NCI-H1694 treated with DMSO at 0.1 percent for 48 hours (cell line): ENCODE measurements at regions not wholly inside any gene's neighbourhood (a gene's known extent, or its start where the extent isn't known, plus 50 kb on each side); places are given as distances from the start of the nearest gene placed in this dataset.
A peak's percentile ranks its signal among the peaks of the same experiment; 100 is the strongest.
"Not testable (repeated sequence)": the region's sequence is repeated elsewhere in the genome, so short reads cannot be mapped to it uniquely, and the experiment has no call there.

Source experiments
- DNase-seq: peaks from one replicate; lab custom pipeline; 2025; lab: John Stamatoyannopoulos, UW

DNA sequence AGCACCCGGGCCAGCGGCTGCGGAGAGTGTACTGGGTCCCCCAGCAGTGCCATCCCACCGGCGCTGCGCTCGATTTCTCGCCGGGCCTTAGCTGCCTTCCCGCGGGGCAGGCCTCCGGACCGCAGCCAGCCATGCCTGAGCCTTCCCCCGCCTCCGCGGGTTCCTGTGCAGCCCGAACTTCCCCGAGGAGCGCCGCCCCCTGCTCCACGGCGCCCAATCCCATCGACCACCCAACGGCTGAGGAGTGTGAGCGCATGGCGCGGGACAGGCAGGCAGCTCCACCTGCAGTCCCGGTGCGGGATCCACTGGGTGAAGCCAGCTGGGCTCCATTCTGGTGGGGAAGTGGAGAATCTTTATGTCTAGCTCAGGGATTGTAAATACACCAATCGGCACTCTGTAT is 325.4 kb downstream of the PPP1R3A start:
- not testable (repeated sequence) for DNase-seq

DNA sequence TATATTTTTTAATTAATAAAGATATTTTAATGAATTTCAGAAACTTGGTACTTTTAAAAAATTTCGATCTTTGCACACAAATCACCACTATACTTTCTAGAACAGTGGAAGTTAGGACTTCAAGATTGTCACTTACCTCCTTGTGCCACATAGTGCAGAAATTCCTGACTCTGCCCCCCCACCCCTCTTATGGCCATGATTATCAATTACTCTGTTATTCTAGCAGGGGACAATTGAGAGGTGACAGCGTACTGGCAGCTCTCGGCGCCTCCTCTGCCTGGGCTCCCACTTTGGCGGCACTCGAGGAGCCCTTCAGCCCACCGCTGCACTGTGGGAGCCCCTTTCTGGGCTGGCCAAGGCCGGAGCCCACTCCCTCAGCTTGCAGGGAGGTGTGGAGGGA is 325.9 kb downstream of the PPP1R3A start:
- not testable (repeated sequence) for DNase-seq

DNA sequence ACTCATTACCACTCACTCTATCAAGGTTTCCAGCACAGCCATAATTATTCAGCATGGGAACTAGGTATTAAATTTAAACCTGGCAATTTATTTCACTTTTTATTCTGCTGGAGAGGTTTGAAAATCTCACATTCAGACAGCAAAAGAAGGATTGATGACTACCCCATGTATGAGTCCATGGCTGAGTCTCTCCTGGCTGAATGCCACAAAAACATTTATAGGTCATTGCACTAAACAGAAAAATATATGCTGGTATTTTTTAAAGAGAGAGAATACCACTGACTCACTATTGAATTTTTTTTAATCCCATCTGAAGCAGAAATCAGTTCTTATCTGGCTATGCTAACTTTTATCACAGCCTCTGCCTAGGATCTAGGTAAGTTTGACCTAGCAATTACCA is 336.3 kb downstream of the PPP1R3A start:
- DNase-seq, result no peak

DNA sequence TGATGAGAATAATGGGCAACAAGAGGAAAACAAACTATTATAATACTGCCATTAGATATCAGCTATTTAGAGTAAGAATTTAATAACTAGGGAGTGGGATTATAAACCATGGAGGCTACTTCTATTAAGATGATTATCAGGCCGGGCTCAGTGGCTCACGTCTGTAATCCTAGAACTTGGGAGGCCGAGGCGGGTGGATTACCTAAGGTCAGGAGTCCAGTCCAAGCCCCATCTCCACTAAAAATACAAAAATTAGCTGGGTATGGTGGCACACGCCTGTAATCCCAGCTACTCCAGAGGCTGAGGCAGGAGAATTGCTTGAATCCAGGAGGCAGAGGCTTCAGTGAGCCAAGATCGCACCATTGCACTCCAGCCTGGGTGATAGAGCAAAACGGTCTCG is 355.6 kb downstream of the PPP1R3A start:
- DNase-seq, result not testable (repeated sequence)

- DNase-seq, result no peak
Observed at GRCh38 chr7:113562801-113563200, 356.0 kb downstream of the PPP1R3A start.

DNA sequence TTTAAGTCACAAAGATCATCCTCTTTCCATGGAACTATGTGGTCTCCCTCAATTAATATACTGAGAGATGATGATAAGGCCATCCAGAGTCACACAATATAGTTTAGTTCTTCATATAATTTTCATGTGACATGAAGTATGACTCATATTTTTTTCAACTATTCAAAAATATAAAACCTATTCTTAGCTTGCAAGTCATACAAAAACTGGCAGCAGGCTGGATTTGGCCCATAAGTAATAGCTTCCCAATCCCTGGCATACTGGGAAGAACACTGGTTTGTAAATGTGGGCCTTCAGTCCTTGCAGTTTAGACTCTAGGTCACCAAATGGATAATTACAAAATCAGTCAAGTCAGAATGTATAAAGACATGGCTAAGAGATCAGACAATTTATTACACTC is 356.6 kb downstream of the PPP1R3A start:
- DNase-seq, result no peak

GRCh38 chr7:113561446-113561845 is 357.4 kb downstream of the PPP1R3A start:
- no peak for DNase-seq

DNA sequence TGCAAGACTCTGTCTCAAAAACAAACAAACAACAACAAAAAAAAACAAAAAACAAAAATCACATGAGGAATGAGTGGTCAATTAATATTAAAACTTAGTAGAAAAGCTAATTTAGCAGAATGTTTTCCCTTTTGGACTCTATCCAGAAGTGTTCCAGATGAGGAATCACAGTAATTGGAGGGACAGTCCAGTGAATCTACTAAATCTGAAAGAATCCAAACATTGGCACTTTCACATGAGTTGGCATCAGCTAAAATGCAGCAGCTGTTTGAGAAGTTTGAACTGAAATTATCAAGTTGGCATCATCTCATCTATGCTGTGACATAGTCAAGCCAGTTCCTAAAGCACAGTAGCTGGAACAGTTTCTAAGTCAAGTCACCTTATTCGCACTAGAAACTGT is 367.8 kb downstream of the PPP1R3A start:
- DNase-seq, result peak; percentile 9

- DNase-seq, result no peak
Observed at GRCh38 chr7:113548561-113548960, 370.2 kb downstream of the PPP1R3A start.

DNA sequence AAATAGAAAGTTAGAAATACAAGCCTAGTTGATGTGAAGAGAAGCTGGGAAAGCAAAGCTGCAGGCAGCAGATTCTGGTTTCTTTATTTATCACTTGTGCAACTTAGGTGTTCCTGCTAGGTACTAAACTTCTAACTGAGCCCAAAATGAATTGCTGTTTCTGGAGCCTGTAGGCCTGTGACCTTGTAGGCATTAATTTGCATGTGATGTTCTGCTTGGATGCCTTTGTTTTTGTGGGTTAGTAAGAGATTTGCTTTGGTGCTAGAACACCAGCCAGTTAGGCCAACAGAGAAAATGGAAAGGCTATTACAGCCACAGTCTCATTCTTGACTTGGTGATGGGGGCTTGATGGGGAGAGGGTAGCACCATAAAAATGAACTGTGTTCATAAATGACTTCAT is 370.7 kb downstream of the PPP1R3A start:
- no peak for DNase-seq

- DNase-seq, result no peak
Observed at GRCh38 chr7:113521468-113521867, 397.3 kb downstream of the PPP1R3A start.

DNA sequence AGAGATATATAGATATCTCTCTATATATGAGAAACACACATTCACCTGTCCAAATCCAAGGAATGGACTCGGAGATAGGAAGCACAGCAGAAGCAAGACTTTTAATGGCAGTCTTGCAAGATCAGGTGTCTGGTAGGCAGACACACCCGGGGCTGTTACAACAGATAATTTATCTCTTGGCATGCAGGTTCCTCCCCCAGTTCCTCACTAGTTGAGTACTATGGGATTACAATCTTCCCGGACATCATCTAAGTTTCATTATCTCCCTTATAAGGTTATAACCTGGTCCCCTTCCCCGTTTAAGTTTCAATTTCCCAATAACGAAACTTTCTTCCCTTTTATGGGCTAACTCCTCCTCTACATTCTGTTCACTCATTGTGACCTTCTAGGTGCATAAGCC is 399.3 kb downstream of the PPP1R3A start:
- DNase-seq, result no peak

- no peak for DNase-seq
Observed at GRCh38 chr7:113504691-113505090, 386.3 kb upstream of the SMIM30 start.

DNA sequence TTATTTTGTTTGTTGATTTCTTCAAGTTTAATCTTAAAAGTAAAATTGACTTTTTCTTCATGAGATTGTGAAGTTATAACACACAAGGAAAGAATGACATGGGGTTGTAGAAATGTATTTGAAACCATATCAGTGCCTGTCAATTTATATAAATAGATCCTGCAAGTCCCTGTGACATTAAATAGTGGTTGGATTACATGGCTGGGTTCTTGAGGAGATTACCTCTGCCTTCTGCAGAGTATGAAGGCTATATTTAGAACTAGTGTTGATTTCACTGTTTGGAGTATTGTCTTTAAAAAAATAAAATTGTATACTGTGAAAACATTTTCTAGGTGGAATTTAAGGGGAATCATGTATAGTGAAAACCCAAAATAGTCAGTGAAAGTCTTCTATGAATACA is 385.8 kb upstream of the SMIM30 start:
- DNase-seq, result no peak

DNA sequence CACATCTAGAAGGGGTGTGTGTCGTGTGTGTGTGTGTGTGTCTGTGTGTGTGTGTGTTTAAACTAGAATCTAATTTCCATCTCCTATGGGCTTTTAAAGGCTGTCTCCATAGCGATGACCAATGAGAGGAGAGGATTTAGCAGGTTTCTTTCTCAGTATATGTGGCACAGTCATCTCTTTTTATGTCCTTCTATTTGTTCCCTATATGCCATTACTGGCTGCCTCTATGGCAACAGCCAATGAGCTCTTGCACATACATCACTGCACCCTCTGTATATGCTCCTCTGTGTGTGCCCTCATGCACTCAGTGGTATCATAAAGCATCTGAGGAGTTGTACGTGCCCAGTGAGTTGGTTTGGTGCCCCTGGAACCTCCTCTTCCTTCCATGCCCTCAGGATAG is 378.2 kb upstream of the SMIM30 start:
- DNase-seq, result not testable (repeated sequence)

GRCh38 chr7:113494797-113495566 is 376.6 kb upstream of the SMIM30 start:
- DNase-seq, result not testable (repeated sequence)

DNA sequence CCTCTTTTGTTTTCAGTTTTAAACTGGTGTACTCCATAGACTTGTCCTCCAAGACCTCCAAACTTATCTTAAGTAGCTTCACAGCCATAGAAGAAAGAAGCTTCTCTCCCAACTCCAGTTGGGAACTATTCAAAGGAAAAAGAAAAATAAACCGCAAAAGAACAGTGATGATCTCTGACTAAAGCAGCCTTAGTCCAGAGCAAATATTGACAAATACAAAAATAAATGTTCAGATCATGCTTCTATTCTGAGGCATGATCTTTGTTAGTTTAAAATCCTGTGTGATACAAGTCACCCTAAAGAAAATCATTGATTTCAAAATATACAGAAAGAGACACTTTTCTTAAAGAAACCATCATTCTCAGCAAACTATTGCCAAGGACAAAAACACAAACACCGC is 373.0 kb upstream of the SMIM30 start:
- DNase-seq, result no peak

- DNase-seq, result no peak
Observed at GRCh38 chr7:113487925-113488731, 369.8 kb upstream of the SMIM30 start.

DNA sequence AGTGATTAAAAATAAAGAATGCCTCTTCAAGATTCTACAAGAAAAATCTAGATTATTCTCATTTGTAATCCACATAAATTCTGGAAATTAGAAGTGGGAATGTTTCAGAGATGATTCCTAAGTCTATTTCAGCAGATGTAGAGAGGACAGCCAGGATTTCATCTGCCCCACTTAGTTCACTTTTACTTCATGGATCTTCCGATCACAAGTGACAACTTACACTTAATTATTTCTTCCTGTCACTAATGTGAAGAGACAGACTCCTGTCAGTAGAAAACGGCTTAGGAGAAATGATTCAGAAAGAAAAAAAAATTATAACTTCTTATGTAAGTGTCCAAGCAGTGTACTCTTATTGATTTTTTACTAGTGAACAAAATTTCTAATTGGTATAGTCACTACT is 368.2 kb upstream of the SMIM30 start:
- no peak for DNase-seq

DNA sequence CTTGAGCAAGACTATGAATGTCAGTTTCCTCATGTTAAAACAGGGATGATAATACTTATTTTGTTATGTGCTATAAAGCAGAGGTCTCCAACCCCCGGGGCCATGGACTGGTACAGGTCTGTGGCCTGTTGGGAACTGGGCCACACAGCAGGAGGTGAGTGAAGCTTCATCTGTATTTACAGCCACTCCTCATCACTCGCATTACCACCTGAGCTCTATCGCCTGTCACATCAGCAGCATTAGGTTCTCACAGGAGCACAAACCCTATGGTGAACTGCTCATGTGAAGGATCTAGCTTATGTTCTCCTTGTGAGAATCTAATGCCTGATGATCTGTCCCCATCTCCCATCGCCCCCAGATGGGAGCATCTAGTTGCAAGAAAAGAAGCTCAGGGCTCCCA is 365.3 kb upstream of the SMIM30 start:
- DNase-seq, result no peak

DNA sequence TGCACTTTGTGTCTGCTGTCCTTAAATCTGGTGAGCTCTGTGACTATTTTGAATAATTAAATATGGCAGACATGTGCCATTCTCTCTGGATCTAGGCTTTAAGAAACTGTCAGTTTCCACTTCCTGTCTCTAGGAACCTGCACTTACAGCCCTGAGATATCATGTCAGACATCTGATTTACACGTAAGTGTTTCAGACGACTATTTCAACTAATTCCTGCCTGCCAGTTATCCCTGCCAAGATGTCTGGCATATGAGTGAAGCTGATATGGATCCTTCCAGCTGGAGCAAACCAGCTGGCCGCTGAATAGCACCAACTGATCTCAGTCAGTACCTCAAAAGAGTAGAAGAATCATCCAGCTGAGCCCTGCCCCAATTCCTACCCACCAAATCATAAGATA is 362.2 kb upstream of the SMIM30 start:
- no peak for DNase-seq

- no peak for DNase-seq
Observed at GRCh38 chr7:113464096-113464855, 345.9 kb upstream of the SMIM30 start.

- DNase-seq, result no peak
Observed at GRCh38 chr7:113460067-113460466, 341.7 kb upstream of the SMIM30 start.
